Pulmonary artery endothelial cell (primary cell): ENCODE measurements at regions not wholly inside any gene's neighbourhood (a gene's known extent, or its start where the extent isn't known, plus 50 kb on each side); places are given as distances from the start of the nearest gene placed in this dataset.
A peak's percentile ranks its signal among the peaks of the same experiment; 100 is the strongest.

Source experiments
- DNase-seq: peaks from one replicate; pipeline ENCODE4 v3.0.0-alpha.2; 2011; ENCODE audit warnings: low read depth, low spot score

GRCh38 chr7:121570365-121570764 lies 174.3 kb upstream of the FAM3C start:
- DNase-seq, result no peak

- no peak for DNase-seq
Measured at GRCh38 chr7:121563177-121563576, 167.1 kb upstream of the FAM3C start.

GRCh38 chr7:121562259-121562658 lies 166.2 kb upstream of the FAM3C start:
- DNase-seq, result no peak

- DNase-seq, result no peak
Measured at GRCh38 chr7:121561717-121562116, 165.6 kb upstream of the FAM3C start.

- DNase-seq, result no peak
Measured at GRCh38 chr7:121560267-121560990, 164.3 kb upstream of the FAM3C start.

DNA sequence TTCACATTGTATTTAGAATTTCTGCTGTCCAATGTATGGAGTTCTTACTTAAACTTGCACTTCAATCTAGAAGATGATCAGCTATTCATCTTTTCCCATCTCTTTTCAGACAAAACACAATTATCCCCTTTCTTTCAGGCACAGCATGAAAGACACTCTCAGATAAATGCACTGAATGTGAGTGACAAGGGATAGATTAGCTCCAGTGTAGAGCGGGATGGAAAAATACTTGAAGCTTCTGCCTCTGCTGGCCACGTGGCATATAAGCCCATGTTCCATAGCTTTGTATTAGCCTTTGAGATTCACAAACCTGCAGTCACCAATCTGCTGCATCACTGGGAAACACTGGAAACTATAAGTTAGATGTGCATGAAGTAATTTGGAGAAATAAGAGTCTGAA lies 162.2 kb upstream of the FAM3C start:
- DNase-seq, result no peak

- no peak for DNase-seq
Measured at GRCh38 chr7:121557034-121557892, 161.2 kb upstream of the FAM3C start.

DNA sequence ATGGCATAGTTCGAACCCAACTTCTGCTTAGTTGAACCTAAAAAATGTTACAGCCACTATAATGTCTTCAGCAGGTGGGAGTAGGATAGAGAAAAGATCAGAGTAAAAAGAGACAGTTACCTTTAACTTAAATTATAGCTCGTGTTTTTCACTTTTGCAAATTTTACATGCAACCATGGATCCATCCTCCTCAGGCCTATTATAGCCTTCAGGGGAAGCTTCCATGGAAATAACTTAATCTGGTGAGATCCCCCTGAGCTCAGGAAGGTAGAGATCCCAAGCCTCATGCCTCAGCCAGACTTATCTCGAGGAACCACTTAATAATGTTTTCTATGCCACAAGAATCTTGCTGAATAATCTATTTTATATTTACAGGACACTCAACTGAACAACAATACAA lies 159.4 kb upstream of the FAM3C start:
- DNase-seq, result no peak

- peak; percentile 48 for DNase-seq
Measured at GRCh38 chr7:121547544-121548092, 151.5 kb upstream of the FAM3C start.

- DNase-seq, result no peak
Measured at GRCh38 chr7:121546632-121547543, 150.8 kb upstream of the FAM3C start.

- no peak for DNase-seq
Measured at GRCh38 chr7:121545418-121545817, 149.3 kb upstream of the FAM3C start.

GRCh38 chr7:121544726-121545125 lies 148.6 kb upstream of the FAM3C start:
- DNase-seq, result peak; percentile 82

GRCh38 chr7:121544238-121544637 lies 148.1 kb upstream of the FAM3C start:
- DNase-seq, result no peak

DNA sequence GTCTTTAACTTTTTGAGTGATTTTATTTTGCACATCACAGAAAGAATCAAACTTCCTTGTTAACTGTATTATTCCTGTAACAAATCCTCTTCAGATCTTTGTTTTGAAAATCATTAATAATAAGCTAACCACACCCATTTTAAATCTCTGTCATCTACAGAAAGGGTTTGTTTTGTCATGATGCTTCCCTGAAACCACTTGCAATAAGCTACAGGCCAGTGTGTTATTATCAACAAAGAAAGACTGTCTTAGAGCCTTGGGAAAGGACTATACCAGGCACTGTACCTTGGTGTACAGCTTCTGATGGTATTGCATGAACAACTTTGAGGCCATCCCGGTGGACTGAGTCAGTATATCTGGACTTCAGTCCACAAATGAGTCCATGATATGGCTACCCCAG lies 145.3 kb upstream of the FAM3C start:
- no peak for DNase-seq

- DNase-seq, result no peak
Measured at GRCh38 chr7:121540138-121540537, 144.0 kb upstream of the FAM3C start.

GRCh38 chr7:121537031-121537430 lies 140.9 kb upstream of the FAM3C start:
- DNase-seq, result no peak

GRCh38 chr7:121531175-121532070 lies 135.3 kb upstream of the FAM3C start:
- no peak for DNase-seq

DNA sequence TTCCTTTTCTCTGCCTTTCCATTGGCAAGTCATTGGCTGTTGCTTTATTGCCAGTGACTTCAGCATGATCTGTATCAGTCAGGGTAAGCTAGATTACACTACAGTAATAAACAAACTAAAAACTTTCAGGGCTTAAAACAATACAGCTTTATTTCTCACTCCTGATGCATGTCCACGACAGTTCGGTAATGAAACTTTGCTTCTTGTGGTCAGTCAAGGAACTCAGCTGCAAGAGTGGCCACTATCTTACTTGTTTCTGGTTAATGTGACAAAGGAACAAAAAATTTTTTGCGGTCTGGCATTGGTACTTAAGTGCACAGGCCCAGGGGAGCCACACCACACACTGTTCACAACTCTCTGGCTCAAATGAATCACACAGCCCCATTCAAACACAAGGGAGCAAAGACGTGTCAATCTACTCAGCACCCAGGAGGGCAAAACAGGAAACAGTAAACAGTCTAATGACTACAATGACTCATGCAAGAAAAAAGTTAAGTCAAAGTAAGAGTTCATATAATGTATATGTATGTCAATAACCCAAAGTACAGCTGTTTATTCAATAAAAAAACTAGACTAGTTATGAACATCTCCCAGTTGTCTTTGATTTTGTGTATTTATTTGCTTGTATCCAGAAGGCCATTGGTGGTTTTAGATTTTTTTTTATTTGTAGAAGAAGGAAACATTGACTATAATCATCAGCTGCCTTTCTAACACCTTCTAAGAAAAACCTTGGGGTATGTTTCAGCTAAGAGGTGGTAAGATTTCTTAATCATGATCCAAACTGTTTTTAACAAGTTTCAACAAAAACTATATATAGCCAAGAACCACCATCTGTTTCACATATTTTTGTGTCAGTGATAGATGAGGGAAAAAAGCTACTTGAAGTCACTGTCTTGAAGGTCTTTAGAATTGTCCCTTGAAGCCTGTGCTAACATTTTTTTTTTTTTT lies 134.4 kb upstream of the FAM3C start:
- peak; percentile 13 for DNase-seq

GRCh38 chr7:121529003-121529402 lies 132.9 kb upstream of the FAM3C start:
- DNase-seq, result no peak
